HepG2 (cell line): ENCODE measurements at regions not wholly inside any gene's neighbourhood (a gene's known extent, or its start where the extent isn't known, plus 50 kb on each side); places are given as distances from the start of the nearest gene placed in this dataset.

Source experiments
- ATAC-seq: fragments of 200-7000 bp; cut with Tn5 transposase; 3 replicates; pipeline ENCODE4 v1.9.1; 2020; ENCODE audit warnings: mild to moderate bottlenecking, moderate library complexity
- BruUV-seq: library from RNA; stranded (reverse); fragments of 400-500 nt; replicated peaks from 2 replicates; lab custom pipeline; 2021; lab: Mats Ljungman, UMichigan
- CTCF ChIA-PET: fragments of 300-600 bp; formaldehyde crosslinking; extraction: SDS; loops from one replicate; lab custom pipeline; 2021; ENCODE audit warnings: low total read pairs, inconsistent platforms, low intra/inter-chr PET ratio; lab: Yijun Ruan, JAX
- POLR2A ChIA-PET: fragments of 350-600 bp; sonication (Branson Sonifier 250); formaldehyde crosslinking; loops from one replicate; lab custom pipeline; 2020; ENCODE audit warnings: antibody characterized with exemption, inconsistent platforms; lab: Yijun Ruan, JAX
- DNase-seq: peaks from one replicate; pipeline ENCODE4 v3.0.0-alpha.2; 2015; ENCODE audit warnings: low spot score
- FAIRE-seq: peaks from 3 replicates; lab custom pipeline; 2011; peaks lifted over from hg19 to GRCh38; lab: Jason Lieb, UNC
- H2AFZ ChIP-seq: one replicate; pipeline ENCODE4 v1.6.1; 2011; ENCODE audit warnings: low read length, inconsistent platforms
- H3K27ac ChIP-seq: fragments of 300-600 bp; 3 replicates; pipeline ENCODE4 v1.8.0; 2011; ENCODE audit warnings: mixed run types, mild to moderate bottlenecking, mixed read lengths, low read length, inconsistent platforms; ENCODE audit not compliant: insufficient read depth; ENCODE audit errors: extremely low read length
- H3K27me3 ChIP-seq, 2 experiments: fragments of 200-600 bp in 1 of 2; 2 replicates in 1 of 2; 3 replicates in 1 of 2; pipeline versions ENCODE4 v1.6.0 to v1.8.0; 2011; ENCODE audit warnings: low read length in 2 of 2, mild to moderate bottlenecking in 2 of 2, moderate library complexity in 2 of 2, inconsistent platforms in 1 of 2; ENCODE audit not compliant: insufficient read depth in 2 of 2, control insufficient read depth in 1 of 2
- H3K36me3 ChIP-seq, 2 experiments: fragments of 200-600 bp in 1 of 2; replicated peaks in 1 of 2; 2 replicates in 1 of 2; 3 replicates in 1 of 2; pipeline versions ENCODE4 v1.5.1 to v1.8.0; 2011; ENCODE audit warnings: low read length in 2 of 2, inconsistent platforms in 1 of 2; ENCODE audit not compliant: insufficient read depth in 2 of 2, control insufficient read depth in 1 of 2
- H3K4me1 ChIP-seq: 2 replicates; pipeline ENCODE4 v1.5.1; 2012; ENCODE audit warnings: low read length, inconsistent platforms; ENCODE audit not compliant: insufficient read depth
- H3K4me2 ChIP-seq: 2 replicates; pipeline ENCODE4 v1.6.0; 2011; ENCODE audit warnings: low read depth, low read length, inconsistent platforms
- H3K4me3 ChIP-seq, 3 experiments: fragments of 200-600 bp in 1 of 3; sonication (generic), shearing (Covaris generic) in 1 of 3; replicated peaks in 1 of 3; 2 replicates each; pipeline ENCODE4 v1.5.1; 2011 to 2016; ENCODE audit warnings: low read length in 3 of 3, inconsistent platforms in 2 of 3, low read depth in 2 of 3, mild to moderate bottlenecking in 2 of 3, control low read depth in 1 of 3, mixed read lengths in 1 of 3; ENCODE audit not compliant: insufficient read depth in 1 of 3
- H3K79me2 ChIP-seq: one replicate; pipeline ENCODE4 v1.6.1; 2011; ENCODE audit warnings: low read length, inconsistent platforms; ENCODE audit not compliant: insufficient read depth
- H3K9ac ChIP-seq: 2 replicates; pipeline ENCODE4 v1.6.0; 2011; ENCODE audit warnings: mild to moderate bottlenecking, low read depth, low read length, inconsistent platforms; ENCODE audit not compliant: insufficient read depth
- H3K9me3 ChIP-seq: 2 replicates; pipeline ENCODE4 v1.5.1; 2012; ENCODE audit warnings: mild to moderate bottlenecking, low read length
- H4K20me1 ChIP-seq: 2 replicates; pipeline ENCODE4 v1.6.0; 2011; ENCODE audit warnings: inconsistent platforms, mild to moderate bottlenecking, low read length, moderate library complexity; ENCODE audit not compliant: insufficient read depth
- ADNP ChIP-seq: sonication (generic); formaldehyde crosslinking; IDR thresholded peaks from 2 replicates; pipeline ENCODE4 v1.4.0; 2020; ENCODE audit warnings: missing genetic modification reagents
- PAF1 ChIP-seq: IDR thresholded peaks from 2 replicates; pipeline ENCODE4 v1.6.1; 2016; ENCODE audit warnings: missing genetic modification reagents, missing compliant biosample characterization
- RFX1 ChIP-seq: fragments of 450-650 bp; IDR thresholded peaks from 2 replicates; pipeline ENCODE4 v1.6.1; 2017
- TBL1XR1 ChIP-seq: fragments of 150-350 bp; IDR thresholded peaks from 2 replicates; pipeline ENCODE4 v1.6.1; 2014; ENCODE audit warnings: borderline replicate concordance, low read length; ENCODE audit not compliant: partially characterized antibody
- ZMYM4 ChIP-seq: sonication (generic); formaldehyde crosslinking; IDR thresholded peaks from 2 replicates; pipeline ENCODE4 v1.8.1; 2023; ENCODE audit warnings: mild to moderate bottlenecking, missing genetic modification reagents
- ZNF607 ChIP-seq: sonication (generic); formaldehyde crosslinking; IDR thresholded peaks from 2 replicates; pipeline ENCODE4 v1.5.1; 2020; ENCODE audit warnings: missing genetic modification reagents, mild to moderate bottlenecking, borderline replicate concordance
- ZNF674 ChIP-seq: sonication (generic); formaldehyde crosslinking; IDR thresholded peaks from 2 replicates; pipeline ENCODE4 v1.5.0; 2020; ENCODE audit warnings: low read depth, mild to moderate bottlenecking, missing genetic modification reagents
- ZNF841 ChIP-seq: sonication (generic); formaldehyde crosslinking; IDR thresholded peaks from 2 replicates; pipeline ENCODE4 v1.8.1; 2023; ENCODE audit warnings: missing genetic modification reagents, borderline replicate concordance
- ZZZ3 ChIP-seq: sonication (generic); formaldehyde crosslinking; IDR thresholded peaks from 2 replicates; pipeline ENCODE4 v1.4.0; 2020; ENCODE audit warnings: missing genetic modification reagents, mild to moderate bottlenecking, borderline replicate concordance
- whole genome bisulfite sequencing: methylation state at CpG from one replicate; pipeline ENCODE4 v1.1.6; 2017; ENCODE audit warnings: low lambda C conversion rate; 5-methylcytosine and 5-hydroxymethylcytosine counted together
- in situ Hi-C: cut with HindIII; loops from 2 replicates; pipeline ENCODE4 v1.10.0; 2017; ENCODE audit warnings: low pct_unique_long_range_greater_than_20kb; ENCODE audit not compliant: extremely low pct_ligation_motif_present
- intact Hi-C: fragments of 100-400 bp; cut with micrococcal nuclease; formaldehyde crosslinking; loops from one replicate; pipeline ENCODE4 v1.10.0; 2022; ENCODE audit not compliant: unreplicated experiment
- TF ChIP-seq, protein P1 (sequence below): sonication (generic); formaldehyde crosslinking; IDR thresholded peaks from 2 replicates; pipeline ENCODE4 v1.4.0; 2020; ENCODE audit warnings: missing genetic modification reagents
- TF ChIP-seq, protein P2 (sequence below): sonication (generic); formaldehyde crosslinking; IDR thresholded peaks from 2 replicates; pipeline ENCODE4 v1.4.0; 2020; ENCODE audit warnings: mild to moderate bottlenecking, missing genetic modification reagents
- TF ChIP-seq, protein P3 (sequence below): sonication (generic); formaldehyde crosslinking; IDR thresholded peaks from 2 replicates; pipeline ENCODE4 v1.4.0; 2020; ENCODE audit warnings: mild to moderate bottlenecking, missing genetic modification reagents
- TF ChIP-seq, protein P4 (sequence below): sonication (generic); formaldehyde crosslinking; IDR thresholded peaks from 2 replicates; pipeline ENCODE4 v1.9.0; 2021; ENCODE audit warnings: missing genetic modification reagents, borderline replicate concordance
- TF ChIP-seq, protein P5 (sequence below): fragments of 450-650 bp; IDR thresholded peaks from 2 replicates; pipeline ENCODE4 v1.6.1; 2016
- TF ChIP-seq, protein P6 (sequence below): sonication (generic); formaldehyde crosslinking; IDR thresholded peaks from 2 replicates; pipeline ENCODE4 v1.9.0; 2021; ENCODE audit warnings: missing genetic modification reagents, mild to moderate bottlenecking, borderline replicate concordance

DNA sequence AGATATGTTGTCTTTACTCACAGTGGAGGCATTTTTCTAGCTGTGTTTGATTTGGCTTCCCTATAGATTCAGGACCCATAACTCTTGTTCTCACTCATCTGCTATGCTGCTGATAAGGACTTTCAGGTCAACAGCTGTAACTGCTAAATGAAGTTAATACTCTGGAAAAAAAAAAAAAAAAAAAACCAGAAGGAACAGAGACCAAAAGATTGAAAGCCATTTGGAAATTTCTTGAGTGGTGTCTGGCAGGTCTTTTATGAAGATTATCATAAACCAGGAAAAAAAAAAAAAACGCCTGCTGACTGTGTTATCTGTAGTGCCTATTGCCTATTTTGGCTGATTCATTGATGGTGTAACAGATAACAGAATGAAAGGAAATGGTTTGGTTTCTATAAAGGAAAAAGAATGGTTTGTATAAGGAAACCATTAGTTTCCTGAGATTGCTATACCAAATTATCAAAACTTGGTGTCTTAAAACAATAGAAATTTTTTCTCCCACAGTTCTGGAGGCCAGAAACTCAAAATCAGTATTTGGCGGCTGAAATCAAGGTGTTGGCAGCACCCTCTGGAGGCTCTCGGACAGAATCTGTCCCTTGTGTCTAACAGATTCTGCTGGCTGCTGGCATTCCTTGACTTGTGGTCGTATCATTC lies 60.5 kb upstream of the BET1 start:
- Histone ChIP-seq H3K36me3 (no peaks in the 10 kb centered on the region), H3K4me1 (no peaks in the 10 kb centered on the region), H3K9me3 (no peaks in the 10 kb centered on the region), H3K27me3 (peaks cover 0 to 8% of the 10 kb centered on the region in 2 experiments; a peak in 2 of 5 replicates), H3K9ac (no peak overlapping the region), H3K4me3 (no peak overlapping the region), H2AFZ (no peak overlapping the region), H3K27ac (no peak overlapping the region), H4K20me1 (no peaks in the 10 kb centered on the region), H3K4me2 (no peak overlapping the region), H3K79me2 (no peaks in the 10 kb centered on the region)
- 8% methylated on average over 4 of the region's 4 CpGs for WGBS
- no peak for FAIRE-seq
- BruUV-seq: no TSS peak
- no peak for DNase-seq
- in situ Hi-C loops (no loop called here), intact Hi-C loops (no loop called here)
- ATAC-seq: no peak
- ChIA-PET CTCF (no interaction called here), POLR2A (no interaction called here)
- TF ChIP-seq ZNF607 (CRISPR knock-in tag) (no peak), TBL1XR1 (no peak), ZZZ3 (CRISPR knock-in tag) (no peak), ZNF841 (CRISPR knock-in tag) (no peak), PAF1 (CRISPR knock-in tag) (no peak), RFX1 (no peak), ZMYM4 (CRISPR knock-in tag) (no peak), ADNP (CRISPR knock-in tag) (no peak), ZNF674 (CRISPR knock-in tag) (no peak)
- TF ChIP-seq, protein P1, sequence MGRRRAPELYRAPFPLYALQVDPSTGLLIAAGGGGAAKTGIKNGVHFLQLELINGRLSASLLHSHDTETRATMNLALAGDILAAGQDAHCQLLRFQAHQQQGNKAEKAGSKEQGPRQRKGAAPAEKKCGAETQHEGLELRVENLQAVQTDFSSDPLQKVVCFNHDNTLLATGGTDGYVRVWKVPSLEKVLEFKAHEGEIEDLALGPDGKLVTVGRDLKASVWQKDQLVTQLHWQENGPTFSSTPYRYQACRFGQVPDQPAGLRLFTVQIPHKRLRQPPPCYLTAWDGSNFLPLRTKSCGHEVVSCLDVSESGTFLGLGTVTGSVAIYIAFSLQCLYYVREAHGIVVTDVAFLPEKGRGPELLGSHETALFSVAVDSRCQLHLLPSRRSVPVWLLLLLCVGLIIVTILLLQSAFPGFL (CRISPR knock-in tag): no peak
- TF ChIP-seq, protein P2, sequence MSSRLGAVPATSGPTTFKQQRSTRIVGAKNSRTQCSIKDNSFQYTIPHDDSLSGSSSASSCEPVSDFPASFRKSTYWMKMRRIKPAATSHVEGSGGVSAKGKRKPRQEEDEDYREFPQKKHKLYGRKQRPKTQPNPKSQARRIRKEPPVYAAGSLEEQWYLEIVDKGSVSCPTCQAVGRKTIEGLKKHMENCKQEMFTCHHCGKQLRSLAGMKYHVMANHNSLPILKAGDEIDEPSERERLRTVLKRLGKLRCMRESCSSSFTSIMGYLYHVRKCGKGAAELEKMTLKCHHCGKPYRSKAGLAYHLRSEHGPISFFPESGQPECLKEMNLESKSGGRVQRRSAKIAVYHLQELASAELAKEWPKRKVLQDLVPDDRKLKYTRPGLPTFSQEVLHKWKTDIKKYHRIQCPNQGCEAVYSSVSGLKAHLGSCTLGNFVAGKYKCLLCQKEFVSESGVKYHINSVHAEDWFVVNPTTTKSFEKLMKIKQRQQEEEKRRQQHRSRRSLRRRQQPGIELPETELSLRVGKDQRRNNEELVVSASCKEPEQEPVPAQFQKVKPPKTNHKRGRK (CRISPR knock-in tag): no peak
- TF ChIP-seq, protein P3, sequence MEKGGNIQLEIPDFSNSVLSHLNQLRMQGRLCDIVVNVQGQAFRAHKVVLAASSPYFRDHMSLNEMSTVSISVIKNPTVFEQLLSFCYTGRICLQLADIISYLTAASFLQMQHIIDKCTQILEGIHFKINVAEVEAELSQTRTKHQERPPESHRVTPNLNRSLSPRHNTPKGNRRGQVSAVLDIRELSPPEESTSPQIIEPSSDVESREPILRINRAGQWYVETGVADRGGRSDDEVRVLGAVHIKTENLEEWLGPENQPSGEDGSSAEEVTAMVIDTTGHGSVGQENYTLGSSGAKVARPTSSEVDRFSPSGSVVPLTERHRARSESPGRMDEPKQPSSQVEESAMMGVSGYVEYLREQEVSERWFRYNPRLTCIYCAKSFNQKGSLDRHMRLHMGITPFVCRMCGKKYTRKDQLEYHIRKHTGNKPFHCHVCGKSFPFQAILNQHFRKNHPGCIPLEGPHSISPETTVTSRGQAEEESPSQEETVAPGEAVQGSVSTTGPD (CRISPR knock-in tag): no peak
- TF ChIP-seq, protein P4, sequence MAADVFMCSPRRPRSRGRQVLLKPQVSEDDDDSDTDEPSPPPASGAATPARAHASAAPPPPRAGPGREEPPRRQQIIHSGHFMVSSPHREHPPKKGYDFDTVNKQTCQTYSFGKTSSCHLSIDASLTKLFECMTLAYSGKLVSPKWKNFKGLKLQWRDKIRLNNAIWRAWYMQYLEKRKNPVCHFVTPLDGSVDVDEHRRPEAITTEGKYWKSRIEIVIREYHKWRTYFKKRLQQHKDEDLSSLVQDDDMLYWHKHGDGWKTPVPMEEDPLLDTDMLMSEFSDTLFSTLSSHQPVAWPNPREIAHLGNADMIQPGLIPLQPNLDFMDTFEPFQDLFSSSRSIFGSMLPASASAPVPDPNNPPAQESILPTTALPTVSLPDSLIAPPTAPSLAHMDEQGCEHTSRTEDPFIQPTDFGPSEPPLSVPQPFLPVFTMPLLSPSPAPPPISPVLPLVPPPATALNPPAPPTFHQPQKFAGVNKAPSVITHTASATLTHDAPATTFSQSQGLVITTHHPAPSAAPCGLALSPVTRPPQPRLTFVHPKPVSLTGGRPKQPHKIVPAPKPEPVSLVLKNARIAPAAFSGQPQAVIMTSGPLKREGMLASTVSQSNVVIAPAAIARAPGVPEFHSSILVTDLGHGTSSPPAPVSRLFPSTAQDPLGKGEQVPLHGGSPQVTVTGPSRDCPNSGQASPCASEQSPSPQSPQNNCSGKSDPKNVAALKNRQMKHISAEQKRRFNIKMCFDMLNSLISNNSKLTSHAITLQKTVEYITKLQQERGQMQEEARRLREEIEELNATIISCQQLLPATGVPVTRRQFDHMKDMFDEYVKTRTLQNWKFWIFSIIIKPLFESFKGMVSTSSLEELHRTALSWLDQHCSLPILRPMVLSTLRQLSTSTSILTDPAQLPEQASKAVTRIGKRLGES (CRISPR knock-in tag): no peak
- TF ChIP-seq, protein P5, sequence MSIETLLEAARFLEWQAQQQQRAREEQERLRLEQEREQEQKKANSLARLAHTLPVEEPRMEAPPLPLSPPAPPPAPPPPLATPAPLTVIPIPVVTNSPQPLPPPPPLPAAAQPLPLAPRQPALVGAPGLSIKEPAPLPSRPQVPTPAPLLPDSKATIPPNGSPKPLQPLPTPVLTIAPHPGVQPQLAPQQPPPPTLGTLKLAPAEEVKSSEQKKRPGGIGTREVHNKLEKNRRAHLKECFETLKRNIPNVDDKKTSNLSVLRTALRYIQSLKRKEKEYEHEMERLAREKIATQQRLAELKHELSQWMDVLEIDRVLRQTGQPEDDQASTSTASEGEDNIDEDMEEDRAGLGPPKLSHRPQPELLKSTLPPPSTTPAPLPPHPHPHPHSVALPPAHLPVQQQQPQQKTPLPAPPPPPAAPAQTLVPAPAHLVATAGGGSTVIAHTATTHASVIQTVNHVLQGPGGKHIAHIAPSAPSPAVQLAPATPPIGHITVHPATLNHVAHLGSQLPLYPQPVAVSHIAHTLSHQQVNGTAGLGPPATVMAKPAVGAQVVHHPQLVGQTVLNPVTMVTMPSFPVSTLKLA: no peak
- TF ChIP-seq, protein P6, sequence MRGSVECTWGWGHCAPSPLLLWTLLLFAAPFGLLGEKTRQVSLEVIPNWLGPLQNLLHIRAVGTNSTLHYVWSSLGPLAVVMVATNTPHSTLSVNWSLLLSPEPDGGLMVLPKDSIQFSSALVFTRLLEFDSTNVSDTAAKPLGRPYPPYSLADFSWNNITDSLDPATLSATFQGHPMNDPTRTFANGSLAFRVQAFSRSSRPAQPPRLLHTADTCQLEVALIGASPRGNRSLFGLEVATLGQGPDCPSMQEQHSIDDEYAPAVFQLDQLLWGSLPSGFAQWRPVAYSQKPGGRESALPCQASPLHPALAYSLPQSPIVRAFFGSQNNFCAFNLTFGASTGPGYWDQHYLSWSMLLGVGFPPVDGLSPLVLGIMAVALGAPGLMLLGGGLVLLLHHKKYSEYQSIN: no peak
